IMR-90 (cell line): ENCODE measurements at regions not wholly inside any gene's neighbourhood (a gene's known extent, or its start where the extent isn't known, plus 50 kb on each side); places are given as distances from the start of the nearest gene placed in this dataset.

Source experiments
- ATAC-seq: fragments of 200-7000 bp; cut with Tn5 transposase; 2 replicates; pipeline ENCODE4 v1.9.1; 2020; ENCODE audit warnings: low read depth, mild to moderate bottlenecking, moderate library complexity
- BruUV-seq: library from RNA; stranded (reverse); fragments of 400-500 nt; replicated peaks from 2 replicates; lab custom pipeline; 2021; lab: Mats Ljungman, UMichigan
- CTCF ChIA-PET: fragments of 300-600 bp; formaldehyde crosslinking; extraction: SDS; loops from one replicate; lab custom pipeline; 2021; ENCODE audit warnings: antibody characterized with exemption; lab: Yijun Ruan, JAX
- POLR2A ChIA-PET: fragments of 300-600 bp; sonication (Branson Sonifier 250); formaldehyde crosslinking; loops from one replicate; lab custom pipeline; 2022; ENCODE audit warnings: antibody characterized with exemption; ENCODE audit not compliant: unreplicated experiment; lab: Charles Lee
- DNase-seq: peaks from one replicate; pipeline ENCODE4 v3.0.0; 2013
- H2AFZ ChIP-seq: replicated peaks from 2 replicates; pipeline ENCODE3; 2013; ENCODE audit warnings: low read length, mild to moderate bottlenecking; ENCODE audit not compliant: poor library complexity
- H2AK5ac ChIP-seq: 2 replicates; pipeline ENCODE4 v1.6.1; 2013; ENCODE audit warnings: low read depth, low read length, inconsistent platforms
- H2AK9ac ChIP-seq: replicated peaks from 2 replicates; pipeline ENCODE3; 2013; ENCODE audit warnings: mild to moderate bottlenecking, low read depth, low read length, moderate library complexity; ENCODE audit not compliant: poor library complexity
- H2BK120ac ChIP-seq: 2 replicates; pipeline ENCODE4 v1.6.1; 2013; ENCODE audit warnings: low read depth, low read length, inconsistent platforms
- H2BK15ac ChIP-seq: 3 replicates; pipeline ENCODE4 v1.6.1; 2013; ENCODE audit warnings: low read depth, low read length, inconsistent platforms
- H2BK20ac ChIP-seq: 2 replicates; pipeline ENCODE4 v1.6.1; 2013; ENCODE audit warnings: low read depth, mild to moderate bottlenecking, inconsistent platforms, low read length, moderate library complexity
- H2BK5ac ChIP-seq: 2 replicates; pipeline ENCODE4 v1.6.1; 2013; ENCODE audit warnings: mild to moderate bottlenecking, low read depth, low read length, inconsistent platforms; ENCODE audit not compliant: poor library complexity, severe bottlenecking
- H3K14ac ChIP-seq: replicated peaks from 2 replicates; pipeline ENCODE4 v1.6.1; 2013; ENCODE audit warnings: low read depth, low read length, inconsistent platforms
- H3K18ac ChIP-seq: 2 replicates; pipeline ENCODE4 v1.6.1; 2013; ENCODE audit warnings: low read depth, low read length, control low read depth
- H3K23ac ChIP-seq: 2 replicates; pipeline ENCODE4 v1.6.1; 2013; ENCODE audit warnings: low read depth, low read length, inconsistent platforms
- H3K27ac ChIP-seq: 2 replicates; pipeline ENCODE4 v1.5.1; 2013; ENCODE audit warnings: mild to moderate bottlenecking, control low read depth, low read length; ENCODE audit not compliant: insufficient read depth
- H3K27me3 ChIP-seq: 2 replicates; pipeline ENCODE4 v1.6.1; 2013; ENCODE audit warnings: low read length; ENCODE audit not compliant: control insufficient read depth, insufficient read depth
- H3K36me3 ChIP-seq: 2 replicates; pipeline ENCODE4 v1.6.1; 2013; ENCODE audit warnings: low read length, mixed read lengths; ENCODE audit not compliant: control insufficient read depth, insufficient read depth
- H3K4ac ChIP-seq: 2 replicates; pipeline ENCODE4 v1.6.1; 2013; ENCODE audit warnings: low read depth, low read length, inconsistent platforms
- H3K4me1 ChIP-seq: 2 replicates; pipeline ENCODE4 v1.6.1; 2013; ENCODE audit warnings: low read length, mixed read lengths; ENCODE audit not compliant: control insufficient read depth, insufficient read depth
- H3K4me2 ChIP-seq: 2 replicates; pipeline ENCODE4 v1.6.1; 2013; ENCODE audit warnings: low read depth, mild to moderate bottlenecking, control low read depth, low read length, moderate library complexity
- H3K4me3 ChIP-seq: 2 replicates; pipeline ENCODE4 v1.5.1; 2013; ENCODE audit warnings: low read depth, mild to moderate bottlenecking, control low read depth, low read length, moderate library complexity; ENCODE audit not compliant: insufficient read depth
- H3K56ac ChIP-seq: 2 replicates; pipeline ENCODE4 v1.6.1; 2013; ENCODE audit warnings: low read length, inconsistent platforms; ENCODE audit not compliant: insufficient read depth; ENCODE audit errors: extremely low read depth
- H3K79me1 ChIP-seq, 2 experiments: 2 replicates each; pipeline ENCODE4 v1.6.1; 2013; ENCODE audit warnings: low read length in 2 of 2, inconsistent platforms in 1 of 2, low read depth in 1 of 2
- H3K9ac ChIP-seq: 2 replicates; pipeline ENCODE4 v1.6.1; 2013; ENCODE audit warnings: low read depth, low read length, control low read depth
- H3K9me1 ChIP-seq: 2 replicates; pipeline ENCODE4 v1.6.1; 2013; ENCODE audit warnings: low read length, inconsistent platforms; ENCODE audit not compliant: insufficient read depth
- H3K9me3 ChIP-seq: 2 replicates; pipeline ENCODE4 v1.6.1; 2013; ENCODE audit warnings: low read length; ENCODE audit not compliant: control insufficient read depth, insufficient read depth
- H4K20me1 ChIP-seq: 2 replicates; pipeline ENCODE4 v1.6.1; 2013; ENCODE audit warnings: low read length, inconsistent platforms; ENCODE audit not compliant: insufficient read depth
- H4K5ac ChIP-seq: 2 replicates; pipeline ENCODE4 v1.6.1; 2013; ENCODE audit warnings: mild to moderate bottlenecking, low read depth, low read length, control low read depth
- H4K8ac ChIP-seq, 2 experiments: 2 replicates each; pipeline ENCODE4 v1.6.1; 2013; ENCODE audit warnings: low read depth in 2 of 2, low read length in 2 of 2, control low read depth in 1 of 2, inconsistent platforms in 1 of 2
- H4K91ac ChIP-seq: 2 replicates; pipeline ENCODE4 v1.6.1; 2013; ENCODE audit warnings: low read depth, low read length, inconsistent platforms; ENCODE audit not compliant: insufficient read depth
- CTCF ChIP-seq: conservative IDR thresholded peaks from 2 replicates; pipeline ENCODE4 v1.5.1; 2012; ENCODE audit warnings: mild to moderate bottlenecking, low read depth, low read length, improper control_type of control experiment
- MAFK ChIP-seq: IDR thresholded peaks from 2 replicates; pipeline ENCODE4 v1.6.1; 2012; ENCODE audit warnings: low read depth, low read length, improper control_type of control experiment
- WGBS, 2 experiments: methylation state at CpG; one replicate each; pipeline versions ENCODE4 v1.1.5 to v1.1.7; 2013; ENCODE audit warnings: missing lambda C conversion rate in 2 of 2; ENCODE audit not compliant: insufficient read length in 1 of 2; ENCODE audit errors: extremely low coverage in 2 of 2; 5-methylcytosine and 5-hydroxymethylcytosine counted together
- dilution Hi-C: fragments of 300-500 bp; cut with HindIII; formaldehyde crosslinking; loops from one replicate; pipeline ENCODE4 v1.14.3; 2018; ENCODE audit warnings: low sequenced_read_pairs; ENCODE audit not compliant: unreplicated experiment
- in situ Hi-C: fragments of 300-500 bp; cut with MboI; formaldehyde crosslinking; loops from 3 replicates; pipeline ENCODE4 v1.14.3; 2019; ENCODE audit warnings: low sequenced_read_pairs, inconsistent platforms, mixed read lengths
- intact Hi-C: fragments of 100-400 bp; cut with micrococcal nuclease; formaldehyde crosslinking; loops from 2 replicates; pipeline ENCODE4 v1.10.0; 2022

- Histone ChIP-seq H3K9ac (no peak overlapping the region), H3K9me1 (no peaks in the 10 kb centered on the region), H3K4me1 (peaks cover 3% of the 10 kb centered on the region), H4K20me1 (no peaks in the 10 kb centered on the region), H2AK5ac (no peak overlapping the region), H2BK5ac (no peak overlapping the region), H3K14ac (no peak overlapping the region), H3K9me3 (no peaks in the 10 kb centered on the region), H2AFZ (no peak overlapping the region), H3K27me3 (no peaks in the 10 kb centered on the region), H3K36me3 (no peaks in the 10 kb centered on the region), H2BK120ac (no peak overlapping the region), H3K27ac (no peak overlapping the region), H3K56ac (no peak overlapping the region), H2AK9ac (no peak overlapping the region), H4K91ac (no peak overlapping the region), H4K8ac (no peak overlapping the region), H2BK20ac (no peak overlapping the region), H3K79me1 (no peaks in the 10 kb centered on the region), H3K4me3 (no peak overlapping the region), H3K23ac (no peak overlapping the region), H3K4ac (no peak overlapping the region), H2BK15ac (no peak overlapping the region), H3K4me2 (no peak overlapping the region), H3K18ac (no peak overlapping the region), H4K5ac (no peak overlapping the region)
- CTCF ChIA-PET: no interaction called here
- in situ Hi-C loops: no loop called here
- intact Hi-C loops: no loop called here
- POLR2A ChIA-PET: no interaction called here
- 0% methylated on average over 1 of the region's 2 CpGs; no CpG with 5 or more reads in 1 of the 2 experiments for WGBS, 2 experiments
- peak; percentile 27 for ATAC-seq
- TF ChIP-seq MAFK: peak; percentile 54
- TF ChIP-seq CTCF: no peak
- dilution Hi-C loops: no loop called here
- peak; percentile 72 for DNase-seq
- no TSS peak for BruUV-seq
Measured at GRCh38 chr5:143717400-143717799, 94.6 kb upstream of the HMHB1 start.
